HCT116 (cell line): ENCODE measurements at regions not wholly inside any gene's neighbourhood (a gene's known extent, or its start where the extent isn't known, plus 50 kb on each side); places are given as distances from the start of the nearest gene placed in this dataset.

Experiments used
- ATAC-seq: fragments of 200-7000 bp; cut with Tn5 transposase; 2 replicates; pipeline ENCODE4 v1.9.1; 2020; ENCODE audit warnings: mild to moderate bottlenecking, moderate library complexity
- BruUV-seq: library from RNA; stranded (reverse); fragments of 400-500 nt; replicated peaks from 2 replicates; lab custom pipeline; 2021; lab: Mats Ljungman, UMichigan
- CTCF ChIA-PET: fragments of 300-600 bp; sonication (Branson Sonifier 250); formaldehyde crosslinking; loops from one replicate; lab custom pipeline; 2021; ENCODE audit warnings: antibody characterized with exemption; lab: Charles Lee
- POLR2A ChIA-PET: fragments of 300-600, 350-600 bp; sonication (Branson Sonifier 250); formaldehyde crosslinking; loops from one replicate; lab custom pipeline; 2021; ENCODE audit warnings: antibody characterized with exemption; lab: Charles Lee
- RAD21 ChIA-PET, 2 experiments: fragments of 300-600 bp; sonication (Branson Sonifier 250); formaldehyde crosslinking; loops; one replicate each; lab custom pipeline; 2023; ENCODE audit warnings: low total read pairs in 2 of 2; ENCODE audit not compliant: uncharacterized antibody in 2 of 2, unreplicated experiment in 2 of 2, low non-redundant PET in 1 of 2; lab: Charles Lee
- DNase-seq: peaks from one replicate; pipeline ENCODE4 v3.0.0-alpha.2; 2010; ENCODE audit warnings: low read depth, low spot score
- H2AFZ ChIP-seq: fragments of 200-600 bp; shearing (Covaris generic), sonication (generic); 2 replicates; pipeline ENCODE4 v1.6.1; 2017; ENCODE audit warnings: low read depth, mixed run types, mixed read lengths, antibody characterized with exemption, low read length; ENCODE audit not compliant: poor library complexity, severe bottlenecking
- H3K27ac ChIP-seq: 2 replicates; pipeline ENCODE4 v1.5.1; 2012; ENCODE audit warnings: low read depth, low read length
- H3K27me3 ChIP-seq: fragments of 200-600 bp; sonication (generic); 2 replicates; pipeline ENCODE4 v1.6.1; 2016; ENCODE audit warnings: mixed run types, low read length, mixed read lengths; ENCODE audit not compliant: insufficient read depth
- H3K36me3 ChIP-seq, 2 experiments: fragments of 200-500 bp in 1 of 2; fragments of 200-600 bp in 1 of 2; sonication (Bioruptor generic) in 1 of 2; sonication (generic) in 1 of 2; 2 replicates each; pipeline versions ENCODE4 v1.5.1 to v1.6.1; 2014 to 2016; ENCODE audit warnings: low read length in 2 of 2, inconsistent platforms in 1 of 2, mixed read lengths in 1 of 2, mixed run types in 1 of 2; ENCODE audit not compliant: insufficient read depth in 2 of 2, control insufficient read depth in 1 of 2
- H3K4me1 ChIP-seq, 2 experiments: fragments of 200-600 bp in 1 of 2; sonication (generic) in 1 of 2; 2 replicates each; pipeline versions ENCODE4 v1.5.1 to v1.6.1; 2012 to 2017; ENCODE audit warnings: low read length in 2 of 2, inconsistent platforms in 1 of 2, mild to moderate bottlenecking in 1 of 2, mixed read lengths in 1 of 2, mixed run types in 1 of 2, moderate library complexity in 1 of 2; ENCODE audit not compliant: insufficient read depth in 2 of 2, control insufficient read depth in 1 of 2
- H3K4me2 ChIP-seq: fragments of 200-600 bp; sonication (generic); 2 replicates; pipeline ENCODE4 v1.6.1; 2017; ENCODE audit warnings: mixed run types, low read length, mixed read lengths
- H3K4me3 ChIP-seq, 2 experiments: fragments of 200-600 bp in 1 of 2; sonication (generic) in 1 of 2; replicated peaks in 1 of 2; 2 replicates each; pipeline ENCODE4 v1.5.1; 2011 to 2016; ENCODE audit warnings: low read length in 2 of 2, control low read depth in 1 of 2, low read depth in 1 of 2, mild to moderate bottlenecking in 1 of 2, mixed read lengths in 1 of 2, mixed run types in 1 of 2
- H3K79me2 ChIP-seq: fragments of 200-600 bp; sonication (generic); 2 replicates; pipeline ENCODE4 v1.6.1; 2017; ENCODE audit warnings: mild to moderate bottlenecking, mixed run types, low read length, moderate library complexity, mixed read lengths; ENCODE audit not compliant: insufficient read depth
- H3K9ac ChIP-seq: fragments of 200-600 bp; sonication (generic); 2 replicates; pipeline ENCODE4 v1.6.1; 2016; ENCODE audit warnings: low read length, mixed read lengths
- H3K9me2 ChIP-seq: fragments of 200-600 bp; sonication (generic), shearing (Covaris generic); 2 replicates; pipeline ENCODE4 v1.6.1; 2017; ENCODE audit warnings: mixed run types, mild to moderate bottlenecking, moderate library complexity; ENCODE audit not compliant: insufficient read depth
- H3K9me3 ChIP-seq, 2 experiments: fragments of 200-500 bp in 1 of 2; fragments of 200-600 bp in 1 of 2; sonication (Bioruptor generic) in 1 of 2; sonication (generic) in 1 of 2; 2 replicates each; pipeline ENCODE4 v1.6.1; 2014 to 2017; ENCODE audit warnings: low read length in 2 of 2, mixed read lengths in 2 of 2, inconsistent platforms in 1 of 2, low read depth in 1 of 2, mild to moderate bottlenecking in 1 of 2, mixed run types in 1 of 2, moderate library complexity in 1 of 2; ENCODE audit not compliant: control insufficient read depth in 1 of 2, insufficient read depth in 1 of 2
- H4K20me1 ChIP-seq: fragments of 200-600 bp; sonication (generic), shearing (Covaris generic); 2 replicates; pipeline ENCODE4 v1.6.1; 2017; ENCODE audit warnings: mixed run types, mild to moderate bottlenecking, moderate library complexity; ENCODE audit not compliant: insufficient read depth
- ATF3 ChIP-seq: IDR thresholded peaks from 2 replicates; pipeline ENCODE4 v1.6.1; 2012
- CEBPB ChIP-seq: IDR thresholded peaks from 2 replicates; pipeline ENCODE4 v1.6.1; 2012; ENCODE audit warnings: low read depth
- CTCF ChIP-seq, 3 experiments: fragments of 200-600 bp in 1 of 3; sonication (generic) in 1 of 3; IDR thresholded peaks in 2 of 3; conservative IDR thresholded peaks in 1 of 3; 2 replicates each; pipeline ENCODE4 v1.5.1; 2012 to 2017; ENCODE audit warnings: low read depth in 2 of 3, low read length in 2 of 3, antibody characterized with exemption in 1 of 3, borderline replicate concordance in 1 of 3, control low read depth in 1 of 3, mild to moderate bottlenecking in 1 of 3, mixed read lengths in 1 of 3, mixed run types in 1 of 3, moderate library complexity in 1 of 3; ENCODE audit not compliant: insufficient read depth in 1 of 3
- EGR1 ChIP-seq: IDR thresholded peaks from 2 replicates; pipeline ENCODE4 v1.6.1; 2012; ENCODE audit warnings: low read depth
- ELF1 ChIP-seq: IDR thresholded peaks from 2 replicates; pipeline ENCODE4 v1.6.1; 2012; ENCODE audit warnings: low read depth, borderline replicate concordance
- EZH2phosphoT487 ChIP-seq: fragments of 200-600 bp; IDR thresholded peaks from 2 replicates; pipeline ENCODE4 v1.6.1; 2018; ENCODE audit warnings: antibody characterized with exemption, borderline replicate concordance
- FOSL1 ChIP-seq: IDR thresholded peaks from 2 replicates; pipeline ENCODE4 v1.6.1; 2012; ENCODE audit warnings: low read depth
- JUND ChIP-seq: IDR thresholded peaks from 2 replicates; pipeline ENCODE4 v1.6.1; 2012
- POLR2A ChIP-seq: IDR thresholded peaks from 2 replicates; pipeline ENCODE4 v1.7.0; 2011; ENCODE audit warnings: borderline replicate concordance; ENCODE audit not compliant: insufficient read depth, insufficient read length; ENCODE audit errors: extremely low read depth
- POLR2AphosphoS5 ChIP-seq: IDR thresholded peaks from 2 replicates; pipeline ENCODE4 v1.6.1; 2011; ENCODE audit warnings: mild to moderate bottlenecking, low read depth, low read length, moderate library complexity
- RAD21 ChIP-seq: IDR thresholded peaks from 2 replicates; pipeline ENCODE4 v1.6.1; 2012; ENCODE audit warnings: low read depth, mild to moderate bottlenecking
- SIN3A ChIP-seq: IDR thresholded peaks from 2 replicates; pipeline ENCODE4 v1.6.1; 2012; ENCODE audit warnings: low read depth
- SP1 ChIP-seq: IDR thresholded peaks from 2 replicates; pipeline ENCODE4 v1.6.1; 2012; ENCODE audit warnings: low read depth
- SRF ChIP-seq: IDR thresholded peaks from 2 replicates; pipeline ENCODE4 v1.6.1; 2012; ENCODE audit warnings: low read depth
- TCF7L2 ChIP-seq: IDR thresholded peaks from 2 replicates; pipeline ENCODE4 v1.7.0; 2011; ENCODE audit warnings: borderline replicate concordance, inconsistent platforms; ENCODE audit not compliant: insufficient read depth, insufficient read length; ENCODE audit errors: extremely low read depth
- YY1 ChIP-seq: IDR thresholded peaks from 2 replicates; pipeline ENCODE4 v1.6.1; 2011; ENCODE audit warnings: low read length, low read depth, moderate library complexity, mild to moderate bottlenecking; ENCODE audit not compliant: insufficient replicate concordance; ENCODE audit errors: extremely low read depth
- ZNF274 ChIP-seq: fragments of 200-500 bp; sonication (Bioruptor generic); IDR thresholded peaks from 2 replicates; pipeline ENCODE4 v1.6.1; 2014; ENCODE audit warnings: mild to moderate bottlenecking, low read depth, low read length, inconsistent platforms
- intact Hi-C: fragments of 100-400 bp; cut with micrococcal nuclease; formaldehyde crosslinking; loops from 2 replicates; pipeline ENCODE4 v1.10.0; 2022

- Histone ChIP-seq H3K27me3 (no peaks in the 10 kb centered on the region), H3K4me1 (no peaks in the 10 kb centered on the region), H3K79me2 (no peaks in the 10 kb centered on the region), H3K9me2 (no peaks in the 10 kb centered on the region), H3K9me3 (peaks cover 3 to 13% of the 10 kb centered on the region in 2 experiments; a peak in 2 of 4 replicates), H3K36me3 (no peaks in the 10 kb centered on the region), H3K4me2 (no peak overlapping the region), H3K9ac (no peak overlapping the region), H3K4me3 (no peak overlapping the region), H2AFZ (no peak overlapping the region), H4K20me1 (no peaks in the 10 kb centered on the region), H3K27ac (no peak overlapping the region)
- ChIA-PET CTCF (no interaction called here), POLR2A (no interaction called here), RAD21 (no interaction called here)
- no TSS peak for BruUV-seq
- TF ChIP-seq SIN3A (no peak), SP1 (no peak), POLR2AphosphoS5 (no peak), CEBPB (no peak), YY1 (no peak), EZH2phosphoT487 (no peak), TCF7L2 (no peak), ELF1 (no peak), RAD21 (no peak), FOSL1 (no peak), SRF (no peak), EGR1 (no peak), ZNF274 (no peak)
- no peak for ATAC-seq
- DNase-seq, result no peak
- intact Hi-C loops, result no loop called here
Observed at GRCh38 chr10:81600185-81600584, 274.8 kb upstream of the NRG3 start.

- no peak for DNase-seq
- no peaks in the 10 kb centered on the region for H3K36me3 ChIP-seq
- H3K4me1 ChIP-seq, result no peaks in the 10 kb centered on the region
- RAD21 ChIA-PET, result no interaction called here
- TF ChIP-seq JUND (no peak), ELF1 (no peak), POLR2A (no peak), FOSL1 (no peak), SIN3A (no peak), TCF7L2 (no peak), ATF3 (no peak), SRF (no peak), SP1 (no peak), CTCF (IDR thresholded peaks at IDR 0.05 in 2 of 3, conservative IDR thresholded peaks at IDR 0.05 in 1 of 3; ENCODE audit: borderline replicate concordance in 1 of 3, insufficient read depth in 1 of 3, low read depth in 2 of 3, low read length in 2 of 3) (no peak)
- TF ChIP-seq, all 23 proteins: peak for 0
- no peaks in the 10 kb centered on the region for H3K9me2 ChIP-seq
- no peaks in the 10 kb centered on the region for H3K27me3 ChIP-seq
- intact Hi-C loops, result no loop called here
- no peak for ATAC-seq
- BruUV-seq, result no TSS peak
- CTCF ChIA-PET, result no interaction called here
- no peak overlapping the region for H3K4me2 ChIP-seq
- no peak overlapping the region for H2AFZ ChIP-seq
- no peak overlapping the region for H3K27ac ChIP-seq
- no peak overlapping the region for H3K4me3 ChIP-seq
- H3K79me2 ChIP-seq, result no peaks in the 10 kb centered on the region
- no peak overlapping the region for H3K9ac ChIP-seq
- H3K9me3 ChIP-seq, result peaks cover 6 to 15% of the 10 kb centered on the region in 2 experiments; a peak in 2 of 4 replicates
- no peaks in the 10 kb centered on the region for H4K20me1 ChIP-seq
- POLR2A ChIA-PET, result no interaction called here
Observed at GRCh38 chr10:81603106-81603620, 271.8 kb upstream of the NRG3 start.
